ENCODE measurements at regions not wholly inside any gene's neighbourhood (a gene's known extent, or its start where the extent isn't known, plus 50 kb on each side); places are given as distances from the start of the nearest gene placed in this dataset.

- H3K9me3 Mint-ChIP-seq (ENCODE audit: unreplicated experiment) = no peaks in the 10 kb centered on the region
- no peak for DNase-seq
- H3K4me3 Mint-ChIP-seq (ENCODE audit: unreplicated experiment) = no peak overlapping the region
- no peaks in the 10 kb centered on the region for H3K36me3 Mint-ChIP-seq (ENCODE audit: unreplicated experiment)
- TF ChIP-seq CTCF (IDR thresholded peaks at IDR 0.05; ENCODE audit: partially characterized antibody, unreplicated experiment) = no peak
- no peaks in the 10 kb centered on the region for H3K27me3 Mint-ChIP-seq (ENCODE audit: unreplicated experiment)
- no peak overlapping the region for H3K27ac Mint-ChIP-seq (ENCODE audit: unreplicated experiment)
- H3K4me1 Mint-ChIP-seq (ENCODE audit: low read depth, unreplicated experiment) = no peaks in the 10 kb centered on the region
Observed at GRCh38 chr6:140571145-140571544, 1196.7 kb upstream of the CITED2 start.

GRCh38 chr6:140567466-140567865 is 1193.0 kb upstream of the CITED2 start:
- no peak overlapping the region for H3K27ac Mint-ChIP-seq (ENCODE audit: unreplicated experiment)
- H3K27me3 Mint-ChIP-seq (ENCODE audit: unreplicated experiment) = no peaks in the 10 kb centered on the region
- no peaks in the 10 kb centered on the region for H3K36me3 Mint-ChIP-seq (ENCODE audit: unreplicated experiment)

GRCh38 chr6:140566781-140567277 is 1192.4 kb upstream of the CITED2 start:
- Mint-ChIP-seq H3K4me3 (ENCODE audit: unreplicated experiment) (no peak overlapping the region), H3K9me3 (ENCODE audit: unreplicated experiment) (no peaks in the 10 kb centered on the region), H3K27me3 (ENCODE audit: unreplicated experiment) (no peaks in the 10 kb centered on the region), H3K4me1 (ENCODE audit: low read depth, unreplicated experiment) (no peaks in the 10 kb centered on the region), H3K36me3 (ENCODE audit: unreplicated experiment) (no peaks in the 10 kb centered on the region), H3K27ac (ENCODE audit: unreplicated experiment) (no peak overlapping the region)
- no peak for TF ChIP-seq CTCF (IDR thresholded peaks at IDR 0.05; ENCODE audit: partially characterized antibody, unreplicated experiment)
- no peak for DNase-seq

More at GRCh38 chr6:140567466-140567865, 1193.0 kb upstream of the CITED2 start:
- Mint-ChIP-seq H3K4me3 (ENCODE audit: unreplicated experiment) (no peak overlapping the region), H3K4me1 (ENCODE audit: low read depth, unreplicated experiment) (no peaks in the 10 kb centered on the region), H3K9me3 (ENCODE audit: unreplicated experiment) (no peaks in the 10 kb centered on the region)
- DNase-seq = no peak
- TF ChIP-seq CTCF (IDR thresholded peaks at IDR 0.05; ENCODE audit: partially characterized antibody, unreplicated experiment) = no peak

GRCh38 chr6:140563728-140564127 is 1189.3 kb upstream of the CITED2 start:
- no peaks in the 10 kb centered on the region for H3K27me3 Mint-ChIP-seq (ENCODE audit: unreplicated experiment)

GRCh38 chr6:140561701-140562100 is 1187.3 kb upstream of the CITED2 start:
- H3K36me3 Mint-ChIP-seq (ENCODE audit: unreplicated experiment) = no peaks in the 10 kb centered on the region

More at GRCh38 chr6:140563728-140564127, 1189.3 kb upstream of the CITED2 start:
- no peak for TF ChIP-seq CTCF (IDR thresholded peaks at IDR 0.05; ENCODE audit: partially characterized antibody, unreplicated experiment)
- Mint-ChIP-seq H3K4me3 (ENCODE audit: unreplicated experiment) (no peak overlapping the region), H3K36me3 (ENCODE audit: unreplicated experiment) (no peaks in the 10 kb centered on the region), H3K9me3 (ENCODE audit: unreplicated experiment) (no peaks in the 10 kb centered on the region), H3K4me1 (ENCODE audit: low read depth, unreplicated experiment) (no peaks in the 10 kb centered on the region), H3K27ac (ENCODE audit: unreplicated experiment) (no peak overlapping the region)
- DNase-seq = no peak

More at GRCh38 chr6:140561701-140562100, 1187.3 kb upstream of the CITED2 start:
- Mint-ChIP-seq H3K9me3 (ENCODE audit: unreplicated experiment) (no peaks in the 10 kb centered on the region), H3K27ac (ENCODE audit: unreplicated experiment) (no peak overlapping the region), H3K4me3 (ENCODE audit: unreplicated experiment) (no peak overlapping the region), H3K4me1 (ENCODE audit: low read depth, unreplicated experiment) (no peaks in the 10 kb centered on the region), H3K27me3 (ENCODE audit: unreplicated experiment) (no peaks in the 10 kb centered on the region)
- TF ChIP-seq CTCF (IDR thresholded peaks at IDR 0.05; ENCODE audit: partially characterized antibody, unreplicated experiment) = no peak
- DNase-seq = no peak

All from glutamatergic neuron (in vitro differentiated cells).